Keratinocyte (primary cell): ENCODE measurements at regions not wholly inside any gene's neighbourhood (a gene's known extent, or its start where the extent isn't known, plus 50 kb on each side); places are given as distances from the start of the nearest gene placed in this dataset.

Experiments used
- EZH2 ChIP-seq: IDR thresholded peaks from one replicate; pipeline ENCODE4 v1.6.1; 2012; ENCODE audit warnings: inconsistent platforms, mild to moderate bottlenecking, low read length, moderate library complexity
- TF ChIP-seq, protein P1 (sequence below), 3 experiments: IDR thresholded peaks in 1 of 3; conservative IDR thresholded peaks in 1 of 3; optimal IDR thresholded peaks in 1 of 3; 2 replicates in 2 of 3; 3 replicates in 1 of 3; pipeline versions ENCODE3 to v1.5.1; 2011; ENCODE audit warnings: low read length in 3 of 3, mild to moderate bottlenecking in 3 of 3, moderate library complexity in 2 of 3, control low read depth in 1 of 3, inconsistent platforms in 1 of 3; ENCODE audit not compliant: insufficient read depth in 2 of 3; ENCODE audit errors: extremely low read depth in 1 of 3

DNA sequence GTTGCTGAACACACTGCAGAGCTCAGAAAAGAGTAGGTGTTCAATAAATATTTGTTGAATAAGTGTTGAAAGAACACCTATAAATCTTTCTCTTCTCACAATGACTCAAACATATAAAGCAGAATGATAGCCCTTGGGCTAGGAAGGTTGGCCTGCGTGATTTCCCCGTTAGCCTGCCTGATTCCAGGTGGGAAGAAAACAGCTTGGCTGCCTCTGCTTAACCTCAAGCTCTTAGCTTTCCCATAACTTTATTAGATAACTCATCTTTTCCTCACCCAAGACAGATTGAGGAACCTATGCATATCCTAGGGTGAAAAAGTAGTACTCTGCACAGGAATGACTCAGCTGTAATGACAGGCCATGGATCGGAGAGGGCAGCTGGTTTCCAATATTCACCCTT lies 300.3 kb upstream of the ID4 start:
- TF ChIP-seq, protein P1, sequence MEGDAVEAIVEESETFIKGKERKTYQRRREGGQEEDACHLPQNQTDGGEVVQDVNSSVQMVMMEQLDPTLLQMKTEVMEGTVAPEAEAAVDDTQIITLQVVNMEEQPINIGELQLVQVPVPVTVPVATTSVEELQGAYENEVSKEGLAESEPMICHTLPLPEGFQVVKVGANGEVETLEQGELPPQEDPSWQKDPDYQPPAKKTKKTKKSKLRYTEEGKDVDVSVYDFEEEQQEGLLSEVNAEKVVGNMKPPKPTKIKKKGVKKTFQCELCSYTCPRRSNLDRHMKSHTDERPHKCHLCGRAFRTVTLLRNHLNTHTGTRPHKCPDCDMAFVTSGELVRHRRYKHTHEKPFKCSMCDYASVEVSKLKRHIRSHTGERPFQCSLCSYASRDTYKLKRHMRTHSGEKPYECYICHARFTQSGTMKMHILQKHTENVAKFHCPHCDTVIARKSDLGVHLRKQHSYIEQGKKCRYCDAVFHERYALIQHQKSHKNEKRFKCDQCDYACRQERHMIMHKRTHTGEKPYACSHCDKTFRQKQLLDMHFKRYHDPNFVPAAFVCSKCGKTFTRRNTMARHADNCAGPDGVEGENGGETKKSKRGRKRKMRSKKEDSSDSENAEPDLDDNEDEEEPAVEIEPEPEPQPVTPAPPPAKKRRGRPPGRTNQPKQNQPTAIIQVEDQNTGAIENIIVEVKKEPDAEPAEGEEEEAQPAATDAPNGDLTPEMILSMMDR (optimal IDR thresholded peaks at IDR 0.05 in 1 of 3, IDR thresholded peaks at IDR 0.05 in 1 of 3, conservative IDR thresholded peaks at IDR 0.05 in 1 of 3; ENCODE audit: extremely low read depth in 1 of 3, insufficient read depth in 2 of 3, low read length in 3 of 3), result no peak
- TF ChIP-seq EZH2, result no peak
